ENCODE measurements at regions not wholly inside any gene's neighbourhood (a gene's known extent, or its start where the extent isn't known, plus 50 kb on each side); places are given as distances from the start of the nearest gene placed in this dataset.

- no peak for DNase-seq (ENCODE audit: low read depth)
- H3K4me3 ChIP-seq (ENCODE audit: low read depth, low read length), result no peak overlapping the region
- no peak for TF ChIP-seq CTCF (conservative IDR thresholded peaks at IDR 0.05; ENCODE audit: low read depth, low read length)
Measured at GRCh38 chr6:105578179-105578707, 175.4 kb upstream of the PREP start.

- no peak overlapping the region for H3K4me3 ChIP-seq (ENCODE audit: low read depth, low read length)
- TF ChIP-seq CTCF (conservative IDR thresholded peaks at IDR 0.05; ENCODE audit: low read depth, low read length), result no peak
- no peak for DNase-seq (ENCODE audit: low read depth)
Measured at GRCh38 chr6:105573556-105573955, 170.7 kb upstream of the PREP start.

- no peak for TF ChIP-seq CTCF (conservative IDR thresholded peaks at IDR 0.05; ENCODE audit: low read depth, low read length)
- DNase-seq (ENCODE audit: low read depth), result no peak
- no peak overlapping the region for H3K4me3 ChIP-seq (ENCODE audit: low read depth, low read length)
Measured at GRCh38 chr6:105573138-105573537, 170.3 kb upstream of the PREP start.

- no peak for DNase-seq (ENCODE audit: low read depth)
- TF ChIP-seq CTCF (conservative IDR thresholded peaks at IDR 0.05; ENCODE audit: low read depth, low read length), result no peak
- no peak overlapping the region for H3K4me3 ChIP-seq (ENCODE audit: low read depth, low read length)
Measured at GRCh38 chr6:105570416-105570815, 167.5 kb upstream of the PREP start.

- no peak overlapping the region for H3K4me3 ChIP-seq (ENCODE audit: low read depth, low read length)
- no peak for DNase-seq (ENCODE audit: low read depth)
- no peak for TF ChIP-seq CTCF (conservative IDR thresholded peaks at IDR 0.05; ENCODE audit: low read depth, low read length)
Measured at GRCh38 chr6:105569706-105570105, 166.8 kb upstream of the PREP start.

- DNase-seq (ENCODE audit: low read depth), result no peak
- TF ChIP-seq CTCF (conservative IDR thresholded peaks at IDR 0.05; ENCODE audit: low read depth, low read length), result no peak
- no peak overlapping the region for H3K4me3 ChIP-seq (ENCODE audit: low read depth, low read length)
Measured at GRCh38 chr6:105568751-105569150, 165.9 kb upstream of the PREP start.

- no peak for DNase-seq (ENCODE audit: low read depth)
- no peak overlapping the region for H3K4me3 ChIP-seq (ENCODE audit: low read depth, low read length)
- TF ChIP-seq CTCF (conservative IDR thresholded peaks at IDR 0.05; ENCODE audit: low read depth, low read length), result no peak
Measured at GRCh38 chr6:105568142-105568541, 165.3 kb upstream of the PREP start.

Data from choroid plexus epithelial cell (primary cell).